Spleen (tissue), 7 donors: ENCODE measurements at regions not wholly inside any gene's neighbourhood (a gene's known extent, or its start where the extent isn't known, plus 50 kb on each side); places are given as distances from the start of the nearest gene placed in this dataset.

Experiments used
- CTCF ChIP-seq, 11 experiments: fragments of 200-600 bp in 7 of 11; fragments of 450-650 bp in 4 of 11; sonication (generic) in 4 of 11; IDR thresholded peaks in 8 of 11; conservative IDR thresholded peaks in 3 of 11; 1 replicate in 7 of 11; 2 replicates in 4 of 11; pipeline versions ENCODE4 v1.4.0 to v1.8.0; 2016 to 2021; ENCODE audit warnings: antibody characterized with exemption in 11 of 11, inconsistent platforms in 4 of 11, mild to moderate bottlenecking in 1 of 11
- POLR2A ChIP-seq, 3 donors: fragments of 450-650 bp; IDR thresholded peaks; one replicate each; pipeline ENCODE4 v1.5.1; 2017; ENCODE audit warnings: antibody characterized with exemption in 3 of 3, mild to moderate bottlenecking in 1 of 3
- POLR2AphosphoS5 ChIP-seq, 3 donors: sonication (generic); formaldehyde crosslinking; IDR thresholded peaks; one replicate each; pipeline ENCODE4 v1.5.1; 2017; ENCODE audit warnings: antibody characterized with exemption in 3 of 3
- donor health status: DM: no; HTN: no; CAD: no; lungs with moderate emphysema.
- donor health status: DM: no; HTN: no; CAD: no.
- donor health status: DM: no; HTN: no; CAD: no.

- no peak for TF ChIP-seq CTCF (IDR thresholded peaks at IDR 0.05 in 8 of 11, conservative IDR thresholded peaks at IDR 0.05 in 3 of 11)
- TF ChIP-seq POLR2A (IDR thresholded peaks at IDR 0.05) = no peak
- no peak for TF ChIP-seq POLR2AphosphoS5 (IDR thresholded peaks at IDR 0.05)
These were observed 658.2 kb upstream of the LMCD1 start for GRCh38 chr3:7843441-7843840.
